ENCODE measurements at regions not wholly inside any gene's neighbourhood (a gene's known extent, or its start where the extent isn't known, plus 50 kb on each side); places are given as distances from the start of the nearest gene placed in this dataset.

DNA sequence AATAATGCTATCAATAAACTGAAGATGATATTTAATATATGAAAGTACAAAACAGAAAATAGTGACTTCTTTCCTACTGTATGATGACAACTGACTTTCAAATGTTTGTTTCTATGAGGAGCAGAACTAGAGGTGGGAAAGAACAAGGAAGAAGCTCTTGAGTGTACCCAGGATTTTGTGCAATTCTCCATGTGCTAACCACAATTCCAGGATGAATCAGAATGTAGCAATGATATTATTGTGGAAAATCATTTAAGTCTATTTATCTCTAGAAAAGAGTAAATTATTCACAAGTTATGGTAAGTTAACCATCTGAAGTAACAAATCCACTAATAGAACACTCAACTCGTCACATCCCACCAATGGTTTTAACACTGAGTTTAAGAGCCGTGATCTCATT, 324.1 kb upstream of the EMCN start:
- no peak for DNase-seq

DNA sequence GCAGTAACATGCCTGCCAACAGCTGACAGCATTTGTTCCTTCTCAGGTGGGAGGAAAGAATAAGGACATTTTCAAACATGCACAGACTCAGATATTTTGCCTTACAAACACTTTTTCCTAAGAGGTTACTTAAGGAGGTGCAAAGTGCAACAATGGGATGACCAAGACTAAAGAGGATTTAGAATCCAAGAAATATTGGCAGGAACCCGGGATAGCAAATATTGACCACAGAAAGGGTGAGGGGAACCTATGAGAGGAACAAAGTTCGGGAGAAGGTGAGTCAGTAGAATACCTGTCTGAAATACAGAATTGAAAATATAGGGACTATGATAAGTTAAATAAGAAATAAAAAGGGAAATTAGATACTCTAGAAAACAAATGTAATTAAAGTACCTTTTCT, 321.9 kb upstream of the EMCN start:
- DNase-seq = no peak

DNA sequence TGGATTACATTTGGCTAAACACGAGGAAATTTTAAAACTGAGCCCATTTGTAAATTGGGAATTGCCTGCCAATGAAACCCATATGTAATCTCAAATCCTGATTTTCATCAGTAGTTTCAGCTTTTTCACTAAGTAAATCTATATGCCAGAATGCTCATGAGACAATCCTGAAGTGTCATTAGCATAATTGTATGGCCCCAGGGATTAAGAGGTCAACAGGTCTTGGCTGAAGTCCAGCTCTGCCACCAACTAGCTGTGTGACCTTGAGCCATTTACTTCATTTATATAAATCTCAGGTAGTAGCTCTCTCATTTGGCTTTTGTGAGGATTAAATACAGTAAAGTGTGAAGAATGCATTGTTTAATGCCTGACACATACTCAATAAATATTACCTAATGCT, 320.5 kb upstream of the EMCN start:
- no peak for DNase-seq

DNA sequence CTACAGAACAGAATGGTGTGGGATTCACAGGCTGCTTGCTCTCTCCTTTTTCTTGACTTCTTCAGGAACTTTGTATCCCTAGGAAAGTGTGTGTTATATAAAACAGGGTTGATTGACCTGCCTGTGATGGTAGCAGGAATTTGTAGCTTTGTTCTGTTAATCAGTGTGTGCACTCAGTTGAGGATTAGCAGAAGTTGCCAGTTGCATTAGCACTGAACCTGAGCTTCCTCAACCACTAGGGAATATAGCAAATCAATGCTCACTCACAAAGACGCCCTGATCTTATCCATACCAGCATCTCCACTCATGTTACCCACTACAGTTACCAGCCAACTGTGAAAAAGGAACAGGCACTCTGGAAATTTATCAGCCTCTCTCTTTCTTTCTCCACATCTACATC, 319.1 kb upstream of the EMCN start:
- no peak for DNase-seq

DNA sequence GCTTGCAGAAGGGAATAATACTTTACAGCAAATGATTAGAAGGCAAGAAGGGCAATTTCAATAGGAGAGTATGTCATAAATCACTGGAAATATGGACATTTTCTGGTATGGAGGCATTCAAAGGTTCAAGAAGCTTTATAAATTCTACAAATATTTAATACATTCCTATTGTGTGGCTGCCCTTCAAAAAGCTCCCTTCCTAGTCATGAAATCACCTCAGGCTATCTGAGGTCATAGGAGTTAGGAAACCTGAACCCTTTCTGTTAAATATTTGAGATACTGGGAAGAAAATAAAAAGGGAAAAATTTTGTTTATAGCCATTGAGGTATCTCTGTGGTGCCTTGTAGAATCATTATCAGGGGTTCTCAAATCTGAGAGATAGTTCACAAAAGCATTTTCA, 316.8 kb upstream of the EMCN start:
- no peak for DNase-seq

DNA sequence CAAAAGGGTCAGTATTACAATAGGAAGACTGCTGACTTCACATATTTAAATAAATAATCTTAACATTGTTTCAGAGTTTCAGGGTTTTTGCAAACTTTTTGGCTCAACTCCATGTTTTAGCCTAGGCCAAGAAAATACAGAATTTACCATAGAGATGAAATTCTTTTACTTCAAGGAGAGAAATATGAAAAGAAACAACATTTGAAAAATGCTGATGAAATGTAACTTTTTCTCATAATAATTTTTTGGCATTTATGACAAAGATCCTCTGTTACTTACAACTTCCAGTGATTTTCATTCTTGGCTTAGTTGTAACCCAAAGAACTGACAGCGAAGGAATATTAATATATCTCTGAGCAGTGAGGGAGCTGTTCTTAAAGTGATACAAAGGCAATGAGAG, 316.1 kb upstream of the EMCN start:
- DNase-seq = no peak

DNA sequence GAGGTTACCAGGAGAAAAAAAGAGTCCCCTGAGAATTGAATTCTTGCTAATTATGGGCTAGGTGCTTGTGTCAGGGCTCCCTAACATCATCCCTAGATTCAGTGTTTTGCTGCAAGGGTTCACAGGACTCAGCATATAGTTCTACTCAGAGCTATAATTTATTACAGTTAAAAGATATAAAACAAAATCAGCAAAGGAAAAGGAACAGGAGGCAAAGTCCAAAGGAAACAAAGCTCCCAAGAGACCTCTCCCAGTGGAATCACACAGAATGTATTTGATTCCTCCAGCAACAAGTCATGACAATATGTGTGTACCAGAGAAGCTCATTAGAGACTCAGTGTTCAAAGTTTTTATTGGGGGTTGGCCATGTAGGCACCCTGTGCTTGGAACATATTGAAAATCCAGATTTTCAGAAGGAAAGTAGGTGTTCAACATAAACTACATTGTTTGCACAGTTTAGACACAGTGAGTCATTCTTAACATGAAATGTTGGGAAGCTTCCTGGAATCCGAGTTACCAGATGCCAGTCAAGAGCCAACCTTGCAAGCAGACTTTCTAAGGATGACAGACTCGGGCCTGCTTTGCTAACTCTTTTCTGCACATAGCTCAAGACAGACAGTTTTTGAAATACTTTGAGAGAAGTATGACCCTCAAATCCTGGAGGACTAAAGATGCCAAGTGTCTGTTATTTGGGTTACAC, 311.3 kb upstream of the EMCN start:
- no peak for DNase-seq

DNA sequence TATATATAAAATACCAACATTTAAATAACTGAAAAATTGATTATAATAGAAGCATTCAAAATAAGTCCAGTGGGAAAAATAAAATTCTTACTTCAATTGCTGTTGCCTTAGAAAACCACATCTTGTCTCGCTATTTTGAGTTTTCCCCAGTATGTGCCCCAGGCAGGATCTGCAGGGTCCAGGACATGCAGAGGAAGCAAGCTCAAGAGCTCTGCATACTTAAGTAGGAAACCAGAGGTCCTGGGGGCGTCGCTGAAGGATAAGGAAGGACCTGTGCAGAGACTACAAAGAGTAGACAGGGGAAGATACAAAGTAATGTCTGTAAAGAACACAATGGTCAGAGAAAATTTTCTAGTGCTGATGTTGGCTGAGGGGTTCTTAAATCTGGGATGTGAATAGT, 310.5 kb upstream of the EMCN start:
- no peak for DNase-seq

DNA sequence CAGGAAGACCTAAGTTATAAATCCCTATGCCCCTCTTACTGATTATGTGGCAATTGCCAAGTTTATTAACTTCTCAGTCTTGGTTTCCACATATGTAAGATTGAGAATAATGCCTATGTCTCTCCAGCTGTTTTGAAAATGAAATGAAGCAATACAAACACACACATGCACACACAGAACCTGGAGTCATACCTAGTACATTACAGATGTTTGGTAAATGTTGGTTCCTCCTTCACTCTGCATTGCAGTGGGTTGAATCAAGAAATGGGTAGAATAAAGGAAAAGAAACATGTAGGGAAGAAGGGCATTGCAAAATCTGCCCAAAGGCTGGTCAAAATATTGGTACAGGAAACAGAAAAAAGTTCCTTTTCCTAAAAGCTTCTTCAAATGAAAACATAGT, 309.9 kb upstream of the EMCN start:
- DNase-seq = no peak

DNA sequence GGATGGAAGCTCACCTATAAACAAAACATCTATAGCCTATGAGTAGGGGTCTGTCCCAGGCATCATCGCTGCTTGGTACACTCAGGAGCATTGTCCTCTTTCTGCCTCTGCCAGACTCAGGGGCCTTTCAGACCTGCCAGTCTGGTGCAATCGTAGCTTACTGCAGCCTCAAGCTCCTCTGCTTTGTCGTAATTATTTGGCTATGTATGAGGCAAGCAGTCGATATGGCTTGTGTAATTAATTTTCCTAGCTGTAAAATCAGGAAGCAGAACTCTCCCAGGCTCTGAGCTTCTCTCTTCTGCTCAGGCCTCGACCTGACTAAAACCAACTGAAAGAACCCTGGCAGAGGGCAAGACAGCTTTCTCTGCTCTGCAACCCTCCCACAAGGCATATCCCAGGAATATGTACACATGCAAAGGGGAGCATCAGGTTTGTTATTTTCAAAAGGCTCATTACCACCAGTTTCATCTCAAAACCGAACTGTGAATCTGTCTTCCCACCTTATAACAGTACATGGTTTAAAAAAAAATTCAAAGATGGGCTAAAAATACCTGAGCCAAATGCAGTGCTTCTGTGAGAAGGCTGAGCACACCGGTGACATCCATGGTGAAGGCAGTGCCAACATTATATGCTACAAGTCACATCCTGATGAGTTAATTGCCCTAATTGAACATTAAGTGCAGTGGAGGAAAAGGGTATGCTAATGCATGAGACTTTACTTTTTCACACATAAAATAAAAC, 309.2 kb upstream of the EMCN start:
- DNase-seq = no peak

DNA sequence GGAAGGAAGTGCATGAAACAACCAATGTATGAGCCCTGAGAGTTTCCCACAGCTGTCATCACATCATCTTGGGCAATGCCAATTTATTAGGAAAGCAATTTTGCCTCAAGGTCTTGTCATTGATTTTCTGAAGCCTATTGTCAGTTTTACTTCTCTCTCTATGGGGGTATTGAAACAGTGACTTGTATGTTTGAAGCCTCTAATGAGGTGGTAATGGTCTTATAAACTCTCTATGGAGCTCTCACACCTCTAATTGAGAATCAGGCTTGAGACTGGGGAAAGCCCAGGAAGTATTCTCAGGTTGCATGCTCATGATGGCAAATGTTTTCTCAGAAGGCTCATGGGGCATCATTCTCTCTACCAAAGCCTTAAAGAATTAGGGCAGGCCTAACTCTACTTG, 308.2 kb upstream of the EMCN start:
- no peak for DNase-seq

DNA sequence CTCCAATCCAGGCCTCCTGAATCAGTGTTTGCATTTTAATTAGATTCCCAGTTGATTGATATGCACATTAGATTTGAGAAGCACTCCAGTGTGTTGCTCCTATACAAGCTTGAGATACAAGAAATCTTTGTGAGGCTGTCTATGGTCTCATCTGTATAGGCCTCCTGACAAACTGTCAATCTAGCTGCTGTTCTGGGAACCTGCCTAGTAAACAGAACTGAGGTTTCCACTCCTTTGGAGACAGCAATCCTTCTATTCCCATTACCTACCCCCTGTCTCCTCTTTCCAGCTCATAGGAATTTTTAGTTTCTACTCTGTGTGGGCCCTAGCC, 306.1 kb upstream of the EMCN start:
- no peak for DNase-seq

DNA sequence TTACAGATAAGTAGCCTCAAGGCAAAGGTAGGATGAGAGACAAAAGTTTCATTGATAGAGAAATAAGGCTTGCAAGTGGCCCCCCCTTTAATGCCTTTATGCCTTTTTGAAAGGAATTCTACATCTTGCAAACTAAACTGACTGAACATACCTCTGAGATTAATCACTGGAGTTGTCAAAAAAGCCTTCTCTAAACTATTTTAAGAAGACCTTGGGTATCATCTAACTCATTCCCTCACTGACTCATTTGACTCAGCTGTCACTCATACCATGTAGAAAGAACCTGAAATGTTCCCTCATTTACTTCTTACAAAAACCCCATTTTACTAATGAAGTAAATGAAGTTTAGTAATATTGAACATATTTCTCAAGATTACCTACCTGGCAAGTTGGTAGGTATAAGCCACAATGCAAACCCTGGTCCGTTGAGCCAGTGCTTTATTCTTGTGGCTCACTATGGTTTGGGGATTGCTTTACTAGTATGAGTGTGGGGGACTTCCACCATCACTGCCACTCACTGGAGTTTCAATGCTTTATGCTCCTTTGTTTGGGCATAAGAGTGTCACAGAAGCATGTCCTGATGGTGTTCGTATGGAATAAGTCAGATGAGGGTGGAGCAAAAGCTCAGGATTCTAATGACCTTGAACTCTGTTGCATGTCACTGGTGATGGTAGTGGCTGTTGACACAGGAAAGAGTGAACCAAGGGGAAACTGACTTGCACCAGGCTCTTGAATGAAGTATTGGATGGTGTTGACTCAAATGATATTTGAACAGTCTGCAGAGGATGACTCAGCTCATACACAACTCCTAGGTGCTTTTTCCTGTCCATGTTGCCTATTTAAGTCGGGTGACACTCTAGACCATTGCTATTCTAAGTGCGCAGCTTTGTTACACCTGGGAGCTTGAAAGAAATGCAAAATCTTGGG, 305.5 kb upstream of the EMCN start:
- DNase-seq = peak; percentile 5

DNA sequence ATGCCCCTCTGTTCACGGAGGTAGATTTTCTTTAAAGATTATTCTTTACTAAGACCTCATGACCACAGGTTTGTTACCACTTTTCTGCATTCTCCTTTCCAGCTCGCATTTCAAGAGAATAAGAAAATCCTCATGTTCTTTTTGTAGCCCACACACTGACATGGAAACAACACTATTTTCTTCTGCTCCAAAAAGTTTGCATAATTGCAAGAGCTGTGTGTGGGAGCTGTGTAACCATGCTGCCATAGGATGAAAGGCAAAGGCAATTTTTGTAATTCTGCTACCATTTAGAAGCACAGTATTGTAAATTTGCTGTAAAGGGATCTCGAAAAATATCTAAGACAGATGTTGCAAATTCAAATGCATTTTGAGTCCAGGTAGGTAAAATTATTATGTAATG, 302.4 kb upstream of the EMCN start:
- no peak for DNase-seq

DNA sequence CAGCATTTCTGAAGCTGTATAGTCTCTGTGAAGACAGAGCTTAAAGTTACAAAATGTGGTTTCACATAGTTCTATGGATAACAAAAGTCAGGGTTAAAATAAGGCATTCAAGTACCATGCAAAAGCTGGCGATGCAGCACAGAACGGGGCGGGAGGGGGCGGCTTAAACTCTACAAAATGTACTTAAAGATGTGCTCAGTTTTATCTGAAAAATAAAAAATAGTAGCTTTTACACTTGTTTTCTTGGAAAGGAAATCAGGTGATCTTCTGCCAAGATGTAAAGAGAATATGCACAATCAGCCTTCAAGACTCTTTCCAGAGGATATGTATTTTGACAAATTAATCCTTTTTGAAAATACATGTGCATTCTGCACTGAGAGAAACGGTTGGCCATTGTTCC, 301.7 kb upstream of the EMCN start:
- no peak for DNase-seq

DNA sequence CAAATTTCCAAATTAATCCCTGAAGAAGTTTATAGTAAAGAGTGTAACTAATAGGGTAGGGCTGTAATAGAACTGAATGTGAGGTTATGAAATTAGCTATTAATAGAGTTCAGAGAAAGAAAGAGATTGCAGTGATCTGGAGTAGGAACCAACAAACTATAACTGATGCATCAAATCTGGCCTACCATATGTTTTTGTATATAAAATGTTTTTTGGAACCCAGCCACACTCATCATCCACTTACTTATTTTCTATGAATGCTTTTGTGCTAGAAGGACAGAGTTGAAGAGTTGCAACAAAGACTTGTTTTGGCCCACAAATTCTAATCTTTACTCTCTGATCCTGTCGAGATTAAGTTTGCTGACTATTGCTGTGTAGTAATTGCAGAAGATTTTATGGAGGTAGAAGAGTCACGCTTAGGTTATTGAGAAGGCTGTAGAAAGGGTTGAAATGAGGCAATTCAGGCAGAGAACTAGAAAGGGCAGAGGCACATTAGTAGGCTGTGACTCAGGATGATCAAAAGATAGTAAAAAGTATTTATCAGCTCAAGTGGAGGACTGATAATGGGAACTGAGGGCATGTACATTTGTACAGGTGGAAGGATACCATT, 298.7 kb upstream of the EMCN start:
- no peak for DNase-seq

DNA sequence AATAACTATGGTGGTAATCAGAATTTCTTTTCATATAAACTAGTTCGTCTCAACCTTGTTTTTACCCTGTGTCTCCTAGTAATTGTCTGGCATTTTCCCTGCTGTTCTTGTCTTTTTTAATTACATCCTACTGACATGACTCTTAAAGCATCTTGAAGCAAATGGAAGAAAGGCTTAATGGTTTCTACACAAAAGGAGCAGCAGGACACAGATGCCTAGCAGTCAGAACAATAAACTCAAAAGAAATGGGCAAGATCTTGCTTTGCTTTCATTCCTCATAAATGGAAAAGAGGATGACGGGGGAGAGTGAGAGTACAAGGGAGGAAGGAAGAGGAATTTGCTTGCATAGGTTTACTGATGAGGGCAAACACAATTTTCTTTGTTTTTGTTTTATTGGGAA, 293.2 kb upstream of the EMCN start:
- DNase-seq = no peak

DNA sequence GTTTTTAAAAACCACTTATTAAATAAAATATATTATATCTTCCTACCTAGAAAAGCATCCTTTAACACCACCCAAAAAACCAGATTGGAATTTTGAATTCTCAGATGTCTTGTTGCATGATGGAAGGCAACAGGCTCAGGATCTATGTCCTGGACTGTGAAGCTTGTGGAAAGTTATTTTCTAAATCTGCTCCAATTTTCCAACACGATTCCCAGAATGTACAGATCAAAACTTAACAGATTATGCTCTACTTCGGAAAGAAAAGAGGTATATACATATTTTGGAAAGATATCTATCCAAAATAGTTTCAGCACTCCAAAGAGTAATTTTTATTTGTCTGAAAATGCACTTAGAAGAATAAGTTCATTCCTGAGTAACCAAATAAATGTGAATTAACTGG, 291.7 kb upstream of the EMCN start:
- no peak for DNase-seq

DNA sequence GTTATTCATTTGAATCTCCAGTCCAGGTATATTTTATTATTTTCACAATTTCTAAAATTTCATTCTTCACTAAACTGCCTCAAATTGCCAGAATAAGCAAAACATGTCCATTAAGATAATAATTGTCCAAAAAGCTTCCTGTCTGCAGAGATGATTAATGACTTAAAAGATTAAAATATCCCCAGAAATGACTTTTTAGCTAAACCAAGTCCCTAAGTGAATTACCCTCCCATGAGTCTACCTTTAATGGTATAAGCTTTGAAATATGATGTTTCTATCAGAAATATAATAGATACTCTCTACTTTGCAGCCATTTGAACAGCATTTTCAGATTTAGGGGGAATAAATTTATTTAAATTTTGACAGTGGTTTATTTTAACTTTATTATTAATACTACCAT, 289.2 kb upstream of the EMCN start:
- DNase-seq = no peak

DNA sequence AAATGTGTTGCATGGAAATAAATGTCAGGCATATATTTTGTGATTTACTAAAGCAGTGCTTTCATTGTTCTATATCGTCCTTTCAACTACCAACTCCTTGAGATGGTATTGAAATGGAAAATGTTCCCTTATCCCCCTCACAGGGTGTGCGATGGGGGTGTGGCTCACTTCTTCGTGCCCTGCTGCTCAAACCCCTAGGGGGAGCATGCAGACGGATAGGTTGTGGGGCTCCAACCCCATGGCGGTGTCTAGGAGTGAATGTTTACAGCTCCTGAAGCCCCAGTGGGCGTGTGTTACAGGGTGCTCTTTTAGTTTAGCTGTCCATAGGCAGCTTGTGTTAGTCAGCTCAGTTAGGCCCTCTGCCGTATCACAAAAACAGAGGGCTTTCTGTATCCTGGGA, 287.7 kb upstream of the EMCN start:
- DNase-seq = no peak

DNA sequence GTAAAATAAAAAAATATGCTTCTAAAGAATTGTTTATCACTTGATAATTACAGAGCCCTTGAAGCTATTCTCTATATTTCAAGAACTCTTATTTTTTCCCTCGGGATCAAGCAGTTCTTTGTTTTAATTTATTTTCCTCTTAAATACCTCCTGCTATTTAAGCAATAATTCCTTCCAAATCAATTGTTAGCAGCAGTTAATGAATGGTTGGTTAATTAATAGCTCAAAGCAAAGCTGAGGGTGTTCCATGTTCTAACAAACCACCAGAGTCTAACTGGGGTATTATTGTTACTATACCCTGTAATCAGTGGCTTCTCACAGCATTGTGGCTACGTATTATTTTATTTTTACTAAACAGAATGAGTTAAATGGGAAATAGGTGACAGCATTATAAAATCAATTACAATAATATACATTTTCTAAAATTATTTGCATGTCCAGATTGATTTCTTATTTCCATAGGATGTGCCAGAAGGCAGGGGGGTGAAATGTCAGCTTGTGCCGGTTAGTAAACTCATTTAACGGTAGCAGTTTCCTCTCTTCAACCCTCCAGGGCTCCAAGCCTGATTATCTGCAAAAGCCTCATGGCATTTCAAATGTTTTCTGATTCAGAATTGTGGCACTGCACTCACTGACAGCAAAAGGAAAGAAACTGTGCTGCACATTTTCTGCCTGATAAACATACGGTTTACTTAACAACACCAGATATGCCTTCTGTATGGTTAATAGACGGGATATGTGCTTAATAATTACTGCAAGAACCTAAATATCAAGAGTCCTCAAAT, 286.9 kb upstream of the EMCN start:
- DNase-seq = no peak

DNA sequence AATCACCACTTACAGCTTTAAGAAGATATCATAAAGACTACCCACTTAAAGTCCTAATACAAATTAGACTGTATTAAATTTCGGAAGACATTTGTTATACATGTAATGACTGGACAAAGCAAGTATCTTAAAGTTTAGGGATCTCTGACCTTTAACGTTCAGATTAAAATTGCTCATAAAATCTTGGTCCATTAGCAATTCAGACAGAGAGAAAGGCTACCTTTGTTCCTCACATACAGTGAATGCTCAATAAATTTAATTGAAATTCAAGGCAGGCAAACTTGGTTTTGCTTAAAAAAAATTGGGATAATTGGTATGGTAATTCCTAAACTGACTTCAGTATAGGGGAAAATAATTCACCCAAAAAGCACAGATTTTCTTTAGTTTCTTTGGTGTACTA, 285.9 kb upstream of the EMCN start:
- DNase-seq = no peak
